ENCODE measurements at regions not wholly inside any gene's neighbourhood (a gene's known extent, or its start where the extent isn't known, plus 50 kb on each side); places are given as distances from the start of the nearest gene placed in this dataset.
"Not testable (repeated sequence)": the region's sequence is repeated elsewhere in the genome, so short reads cannot be mapped to it uniquely, and the experiment has no call there.

DNA sequence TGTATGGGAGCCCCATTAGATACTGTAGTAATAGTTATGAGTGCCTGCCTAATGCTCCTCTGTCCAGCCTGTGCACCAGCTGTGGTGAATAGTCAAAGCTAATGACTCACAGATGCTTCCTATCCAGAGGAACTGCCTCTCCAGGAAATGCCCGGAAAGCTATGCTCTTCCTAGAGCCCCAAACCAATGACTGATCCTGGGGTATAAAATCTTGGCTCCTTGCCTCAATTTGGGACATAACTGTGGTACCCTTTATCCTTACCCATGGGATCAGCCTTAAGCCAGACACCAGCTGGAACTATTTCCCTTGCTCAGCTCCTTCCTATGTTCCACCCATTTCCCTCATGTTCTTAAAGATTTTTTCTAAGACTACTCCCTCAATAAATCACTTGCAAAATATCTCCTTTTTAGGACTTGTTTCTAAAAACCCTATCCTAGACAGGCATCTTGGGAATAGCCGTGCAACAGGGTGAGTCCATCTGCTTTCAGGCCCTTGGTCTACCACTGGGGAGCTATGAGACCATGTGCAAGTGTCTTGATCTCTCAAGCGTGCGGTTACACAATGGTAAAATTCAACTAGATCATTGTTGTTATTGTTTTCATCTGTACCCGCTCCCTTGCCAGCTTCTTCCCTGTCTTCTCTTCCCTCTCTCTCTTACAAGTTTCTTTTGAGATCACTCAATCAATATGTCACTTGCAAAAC, 283.7 kb downstream of the BTBD3 start:
- H3K27ac Mint-ChIP-seq, result no peak overlapping the region
- H3K27me3 Mint-ChIP-seq, result no peaks in the 10 kb centered on the region
- no peak overlapping the region for H3K4me3 Mint-ChIP-seq
- ATAC-seq (replicated peaks) (no peak), DNase-seq (no peak)
- peaks cover 0 to 2% of the 10 kb centered on the region in 2 donors for H3K9me3 Mint-ChIP-seq
- H3K36me3 Mint-ChIP-seq, result peaks cover 0 to 1% of the 10 kb centered on the region in 2 donors
- peaks cover 2 to 7% of the 10 kb centered on the region in 2 donors for H3K4me1 Mint-ChIP-seq

DNA sequence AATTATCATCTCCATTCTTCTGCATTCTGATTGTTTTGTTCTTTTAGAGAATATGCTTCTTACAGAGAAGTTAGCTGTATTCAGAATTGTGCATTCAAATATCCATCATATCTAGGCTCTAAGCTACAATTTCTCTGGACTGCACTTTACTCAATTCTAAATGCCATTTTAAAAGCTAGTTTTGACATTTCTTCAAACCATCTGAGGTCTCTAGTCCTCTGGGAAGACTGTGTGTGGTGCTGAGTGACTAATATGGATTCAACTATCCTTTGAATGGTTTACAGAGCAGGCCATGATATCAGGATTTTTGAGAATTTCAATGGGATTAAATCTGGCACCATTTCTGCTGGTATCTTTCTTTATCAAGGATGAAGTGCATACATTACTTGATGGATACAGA, 285.7 kb downstream of the BTBD3 start:
- no peak for ATAC-seq (replicated peaks)
- Mint-ChIP-seq H3K36me3 (peaks cover 0 to 1% of the 10 kb centered on the region in 2 donors), H3K27me3 (no peaks in the 10 kb centered on the region), H3K27ac (no peak overlapping the region), H3K9me3 (peaks cover 0 to 2% of the 10 kb centered on the region in 2 donors), H3K4me3 (no peak overlapping the region), H3K4me1 (peaks cover 2 to 7% of the 10 kb centered on the region in 2 donors)
- no peak for DNase-seq

DNA sequence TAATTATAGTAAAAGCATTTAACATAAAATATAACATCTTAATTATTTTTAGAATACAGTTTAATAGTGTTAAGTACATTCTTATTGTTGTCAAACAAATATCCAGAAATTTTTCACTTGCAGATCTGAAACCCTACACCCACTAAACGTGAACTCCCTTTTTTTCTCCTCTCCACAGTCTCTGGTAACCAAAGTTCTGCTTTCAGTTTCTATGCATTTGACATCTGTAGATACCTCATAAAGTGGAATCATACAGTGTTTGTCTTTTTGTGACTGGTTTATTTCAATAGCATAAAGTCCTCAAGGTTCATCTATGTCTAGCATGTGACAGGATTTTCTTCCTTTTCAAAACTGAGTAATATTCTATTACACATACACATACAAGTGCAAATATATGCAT, 286.3 kb downstream of the BTBD3 start:
- Mint-ChIP-seq H3K4me3 (no peak overlapping the region), H3K27me3 (no peaks in the 10 kb centered on the region), H3K36me3 (peaks cover 0 to 1% of the 10 kb centered on the region in 2 donors), H3K4me1 (peaks cover 2 to 7% of the 10 kb centered on the region in 2 donors), H3K9me3 (peaks cover 0 to 2% of the 10 kb centered on the region in 2 donors), H3K27ac (no peak overlapping the region)
- DNase-seq, result no peak
- peak; percentile 81 to 88 for ATAC-seq (replicated peaks)

DNA sequence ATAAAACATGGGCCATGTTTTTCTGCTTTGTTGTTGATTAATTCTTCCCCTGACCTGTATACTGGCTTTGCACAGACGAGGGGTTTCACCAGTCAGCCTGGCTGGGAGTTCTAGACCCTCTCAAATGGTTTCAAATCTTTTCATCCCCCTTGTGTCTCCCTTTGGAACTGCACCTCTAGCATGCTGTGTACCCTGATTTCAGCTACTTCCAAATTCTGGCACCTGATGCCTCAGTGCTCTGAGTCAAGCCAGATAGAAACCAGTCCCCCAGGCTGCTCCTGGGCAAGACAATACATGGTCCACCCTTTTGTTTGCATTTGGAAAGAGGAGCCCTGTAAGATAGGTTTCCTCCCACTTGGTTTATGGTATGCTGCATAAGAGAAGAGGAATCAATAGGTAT, 290.2 kb downstream of the BTBD3 start:
- Mint-ChIP-seq H3K4me3 (no peak overlapping the region), H3K27ac (no peak overlapping the region), H3K4me1 (peaks cover 2 to 7% of the 10 kb centered on the region in 2 donors), H3K27me3 (no peaks in the 10 kb centered on the region), H3K9me3 (peaks cover 0 to 2% of the 10 kb centered on the region in 2 donors), H3K36me3 (peaks cover 0 to 1% of the 10 kb centered on the region in 2 donors)
- DNase-seq (peak; percentile 5), ATAC-seq (replicated peaks) (peak; percentile 76 to 78)

DNA sequence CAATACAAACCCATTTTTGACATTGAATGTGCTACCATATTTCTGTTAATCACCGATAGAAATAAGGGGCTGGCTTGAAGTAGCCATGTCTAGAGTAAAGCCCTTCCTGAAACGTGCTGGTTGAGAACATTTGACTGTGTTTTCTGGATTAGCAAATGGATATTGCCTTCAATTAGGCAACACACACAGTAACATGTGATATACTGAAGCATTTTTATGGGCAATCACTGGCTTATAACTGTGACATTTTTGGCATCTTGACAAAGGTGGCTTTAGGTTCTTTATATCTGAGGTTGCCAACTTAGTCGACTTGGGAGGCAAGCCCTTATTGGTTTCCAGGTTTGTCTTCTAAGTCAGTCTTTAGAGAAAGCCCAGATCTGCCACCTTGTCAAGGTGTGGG, 292.9 kb downstream of the BTBD3 start:
- Mint-ChIP-seq H3K36me3 (peaks cover 0 to 1% of the 10 kb centered on the region in 2 donors), H3K9me3 (no peaks in the 10 kb centered on the region), H3K4me1 (no peaks in the 10 kb centered on the region), H3K27ac (no peak overlapping the region), H3K27me3 (no peaks in the 10 kb centered on the region), H3K4me3 (no peak overlapping the region)
- ATAC-seq (replicated peaks), result no peak
- DNase-seq, result no peak

DNA sequence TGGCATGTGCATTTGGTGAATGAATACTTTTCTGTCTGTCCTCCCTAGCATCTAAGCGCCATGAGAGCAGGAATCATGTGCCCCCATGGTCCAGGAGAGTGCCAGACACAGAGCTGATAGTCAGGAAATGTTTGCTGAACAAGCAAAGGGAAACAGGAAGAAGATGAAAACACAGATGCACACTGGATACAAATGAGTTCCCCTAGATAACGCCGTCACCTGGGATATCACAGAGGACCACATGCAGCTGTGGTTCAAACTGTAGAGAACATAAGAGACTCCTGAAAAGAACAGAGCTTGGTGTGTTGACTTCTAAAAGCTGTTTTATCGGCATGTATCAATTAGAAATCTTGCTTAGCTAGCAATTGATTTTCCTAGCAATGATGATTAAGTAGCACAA, 293.7 kb downstream of the BTBD3 start:
- Mint-ChIP-seq H3K36me3 (no peaks in the 10 kb centered on the region), H3K4me1 (no peaks in the 10 kb centered on the region), H3K4me3 (no peak overlapping the region), H3K27me3 (no peaks in the 10 kb centered on the region), H3K9me3 (no peaks in the 10 kb centered on the region), H3K27ac (no peak overlapping the region)
- DNase-seq (no peak), ATAC-seq (replicated peaks) (no peak)

DNA sequence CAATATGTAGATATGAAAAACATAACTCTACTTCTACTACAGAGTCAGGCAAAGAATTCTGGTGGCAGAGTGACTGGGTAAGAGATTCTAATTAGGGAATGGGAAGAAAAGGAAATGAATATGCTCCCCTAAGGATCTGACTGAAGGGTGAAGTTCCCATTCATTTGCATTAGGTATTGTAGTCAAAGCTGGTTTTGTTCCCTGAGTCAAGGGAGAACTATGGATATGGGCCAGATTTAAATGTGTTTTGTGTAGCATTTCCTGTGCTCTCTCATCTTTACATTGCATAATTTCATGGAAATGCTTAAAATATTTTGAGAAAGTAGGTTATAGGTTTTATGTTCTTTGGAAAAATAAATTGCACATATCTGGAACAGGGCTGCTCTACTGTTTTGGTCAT, 299.7 kb downstream of the BTBD3 start:
- H3K36me3 Mint-ChIP-seq, result no peaks in the 10 kb centered on the region
- H3K27ac Mint-ChIP-seq, result no peak overlapping the region
- no peak for ATAC-seq (replicated peaks)
- no peaks in the 10 kb centered on the region for H3K9me3 Mint-ChIP-seq
- H3K27me3 Mint-ChIP-seq, result no peaks in the 10 kb centered on the region
- DNase-seq, result no peak
- no peak overlapping the region for H3K4me3 Mint-ChIP-seq
- H3K4me1 Mint-ChIP-seq, result no peaks in the 10 kb centered on the region

DNA sequence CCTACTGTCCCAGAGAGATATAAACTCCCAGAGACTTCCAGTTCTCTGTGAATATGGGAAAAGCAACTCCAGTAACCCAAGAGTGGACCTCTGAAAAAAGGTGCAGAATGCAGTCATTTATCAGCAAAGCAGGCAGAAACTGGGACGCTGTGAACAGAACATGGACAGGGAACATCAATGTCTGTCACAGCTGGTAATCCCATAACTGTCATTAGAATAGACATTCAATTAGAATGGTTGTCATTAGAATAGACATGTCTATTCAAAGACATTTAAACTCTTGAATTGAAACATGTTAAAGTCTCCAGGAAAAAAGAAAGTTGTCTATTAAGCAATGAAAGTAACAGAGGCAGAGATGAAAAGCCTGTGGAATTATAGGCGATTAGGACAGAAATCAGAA, 302.1 kb downstream of the BTBD3 start:
- no peaks in the 10 kb centered on the region for H3K4me1 Mint-ChIP-seq
- H3K36me3 Mint-ChIP-seq, result no peaks in the 10 kb centered on the region
- no peak overlapping the region for H3K4me3 Mint-ChIP-seq
- no peaks in the 10 kb centered on the region for H3K27me3 Mint-ChIP-seq
- H3K9me3 Mint-ChIP-seq, result no peaks in the 10 kb centered on the region
- DNase-seq (no peak), ATAC-seq (replicated peaks) (no peak)
- H3K27ac Mint-ChIP-seq, result no peak overlapping the region

DNA sequence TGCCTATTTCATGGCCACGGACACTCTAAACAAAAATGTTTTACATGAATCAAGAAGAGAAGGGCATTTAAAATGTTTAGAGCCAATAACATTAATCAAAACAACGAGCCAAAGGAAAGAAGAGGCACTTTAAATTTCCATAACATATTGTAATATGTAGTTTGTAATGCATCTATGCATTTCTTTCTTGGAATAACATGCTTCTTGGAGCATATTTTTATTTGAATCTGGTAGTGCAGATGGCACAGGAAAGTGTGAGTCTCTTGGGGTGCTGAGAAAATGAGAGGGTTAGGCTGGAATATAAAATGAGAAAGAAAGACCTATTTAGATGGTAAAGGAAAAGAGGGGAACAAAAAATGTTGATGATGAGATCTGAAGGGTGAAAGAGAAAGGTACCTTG, 305.4 kb downstream of the BTBD3 start:
- Mint-ChIP-seq H3K27me3 (no peaks in the 10 kb centered on the region), H3K9me3 (no peaks in the 10 kb centered on the region), H3K27ac (no peak overlapping the region), H3K36me3 (no peaks in the 10 kb centered on the region), H3K4me1 (no peaks in the 10 kb centered on the region), H3K4me3 (no peak overlapping the region)
- no peak for DNase-seq
- ATAC-seq (replicated peaks), result no peak

DNA sequence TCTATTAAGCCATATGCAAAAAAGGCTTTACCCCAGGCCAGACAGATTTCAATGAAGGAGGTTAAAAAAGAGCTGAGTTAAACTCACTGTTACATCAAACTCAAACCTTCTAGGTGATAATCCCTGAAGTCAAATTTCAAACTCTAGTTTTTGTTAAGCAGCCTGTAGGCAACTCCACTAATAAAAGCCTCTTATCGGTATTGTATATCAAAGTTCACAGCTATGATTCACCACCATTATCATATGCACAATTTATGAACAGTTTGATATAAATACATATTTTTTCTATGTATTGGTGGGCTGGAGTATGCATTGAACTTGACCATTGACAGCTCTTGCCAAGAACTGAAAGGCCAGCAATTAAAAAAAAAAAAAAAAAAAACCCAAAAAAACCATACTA, 308.2 kb downstream of the BTBD3 start:
- Mint-ChIP-seq H3K36me3 (no peaks in the 10 kb centered on the region), H3K27ac (no peak overlapping the region), H3K9me3 (no peaks in the 10 kb centered on the region), H3K27me3 (no peaks in the 10 kb centered on the region), H3K4me3 (no peak overlapping the region), H3K4me1 (no peaks in the 10 kb centered on the region)
- ATAC-seq (replicated peaks) (no peak), DNase-seq (no peak)

DNA sequence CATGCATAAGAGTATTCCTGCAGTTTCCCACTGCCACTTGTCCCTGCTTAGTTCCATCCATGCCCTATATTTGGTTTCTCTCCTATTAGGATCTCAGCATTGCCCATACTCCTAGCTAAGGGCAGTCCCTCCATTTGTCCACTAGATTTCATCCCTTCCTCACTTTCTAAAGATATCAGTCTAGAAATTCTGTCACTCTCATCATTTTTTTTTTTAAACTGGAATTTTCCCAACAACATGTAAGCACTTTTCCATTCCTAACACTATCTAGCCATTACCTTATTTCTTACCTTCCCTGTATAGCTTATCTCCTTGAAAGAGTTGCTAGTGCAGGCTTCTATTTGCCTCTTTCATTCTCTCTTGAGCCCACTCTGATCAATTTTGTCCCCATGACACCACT, 312.2 kb downstream of the BTBD3 start:
- Mint-ChIP-seq H3K36me3 (no peaks in the 10 kb centered on the region), H3K27ac (no peak overlapping the region)

DNA sequence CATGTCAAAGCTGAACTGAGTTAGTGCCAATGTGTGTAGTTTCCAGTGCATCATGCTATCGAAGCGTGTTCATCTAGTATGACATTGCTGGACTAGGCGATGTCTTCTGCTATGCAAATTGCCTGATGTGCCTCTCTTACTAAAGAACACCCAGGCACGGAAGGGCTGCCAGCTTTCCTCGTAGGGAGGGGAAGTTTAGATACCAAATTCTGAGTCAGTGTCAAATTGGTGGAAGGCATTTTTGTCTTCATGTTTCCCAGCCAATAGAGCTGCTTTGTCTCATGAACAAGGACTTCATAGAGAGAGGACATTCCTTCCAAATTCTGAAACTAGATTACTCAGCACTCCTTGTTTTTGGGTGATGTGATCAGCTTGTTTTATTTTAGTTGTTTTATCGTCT, 320.1 kb downstream of the BTBD3 start:
- Mint-ChIP-seq H3K27ac (no peak overlapping the region), H3K9me3 (peaks cover 0 to 2% of the 10 kb centered on the region in 2 donors), H3K4me3 (no peak overlapping the region), H3K4me1 (no peaks in the 10 kb centered on the region), H3K36me3 (no peaks in the 10 kb centered on the region), H3K27me3 (no peaks in the 10 kb centered on the region)
- DNase-seq (no peak), ATAC-seq (replicated peaks) (no peak)

More for the DNA sequence above, 312.2 kb downstream of the BTBD3 start:
- no peaks in the 10 kb centered on the region for H3K4me1 Mint-ChIP-seq
- H3K27me3 Mint-ChIP-seq, result no peaks in the 10 kb centered on the region
- DNase-seq, result no peak
- ATAC-seq (replicated peaks), result no peak
- no peaks in the 10 kb centered on the region for H3K9me3 Mint-ChIP-seq
- no peak overlapping the region for H3K4me3 Mint-ChIP-seq

DNA sequence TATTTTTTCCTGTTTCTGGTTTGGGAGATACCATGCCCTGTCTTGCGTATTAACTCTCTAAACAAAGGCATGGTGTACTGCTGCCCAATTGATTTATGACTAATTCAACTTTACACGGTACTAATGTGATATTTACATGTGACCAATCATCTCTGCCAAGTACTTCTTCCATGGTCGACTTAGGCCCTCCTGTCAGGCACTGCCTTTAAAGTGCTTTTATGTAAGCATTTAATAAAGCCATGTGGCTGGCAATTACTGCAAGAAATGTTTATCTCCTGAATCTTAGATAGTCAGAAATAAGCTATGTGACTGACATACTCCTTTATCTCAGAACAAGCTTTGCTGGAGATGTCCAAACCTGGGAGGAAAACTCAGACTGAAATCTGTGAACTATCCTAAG, 323.4 kb downstream of the BTBD3 start:
- Mint-ChIP-seq H3K9me3 (peaks cover 2 to 4% of the 10 kb centered on the region in 2 donors), H3K27ac (no peak overlapping the region), H3K27me3 (no peaks in the 10 kb centered on the region), H3K4me3 (no peak overlapping the region), H3K36me3 (no peaks in the 10 kb centered on the region), H3K4me1 (peaks cover 0 to 1% of the 10 kb centered on the region in 2 donors)
- no peak for ATAC-seq (replicated peaks)
- no peak for DNase-seq

DNA sequence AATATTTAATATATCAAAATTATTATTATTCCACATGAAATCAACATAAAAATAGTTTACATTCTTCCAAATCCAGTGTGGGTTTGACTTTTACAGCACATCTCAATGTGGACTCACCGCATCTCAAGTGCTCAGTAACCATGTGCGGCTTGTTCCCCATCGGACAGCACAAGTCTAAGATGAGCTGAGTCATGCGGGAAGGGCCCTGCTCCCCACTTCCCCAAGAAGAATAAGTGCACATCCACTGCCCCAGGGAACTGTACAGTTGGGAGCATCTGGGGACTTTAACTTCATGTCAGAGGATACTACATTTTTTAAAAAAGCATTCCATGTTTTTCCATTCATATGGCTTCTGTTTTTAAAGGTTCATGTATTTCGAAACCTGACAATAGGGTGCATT, 325.6 kb downstream of the BTBD3 start:
- Mint-ChIP-seq H3K27me3 (no peaks in the 10 kb centered on the region), H3K9me3 (peaks cover 2 to 4% of the 10 kb centered on the region in 2 donors), H3K36me3 (no peaks in the 10 kb centered on the region), H3K4me3 (no peak overlapping the region), H3K4me1 (peaks cover 0 to 1% of the 10 kb centered on the region in 2 donors), H3K27ac (no peak overlapping the region)
- ATAC-seq (replicated peaks) (no peak), DNase-seq (no peak)

DNA sequence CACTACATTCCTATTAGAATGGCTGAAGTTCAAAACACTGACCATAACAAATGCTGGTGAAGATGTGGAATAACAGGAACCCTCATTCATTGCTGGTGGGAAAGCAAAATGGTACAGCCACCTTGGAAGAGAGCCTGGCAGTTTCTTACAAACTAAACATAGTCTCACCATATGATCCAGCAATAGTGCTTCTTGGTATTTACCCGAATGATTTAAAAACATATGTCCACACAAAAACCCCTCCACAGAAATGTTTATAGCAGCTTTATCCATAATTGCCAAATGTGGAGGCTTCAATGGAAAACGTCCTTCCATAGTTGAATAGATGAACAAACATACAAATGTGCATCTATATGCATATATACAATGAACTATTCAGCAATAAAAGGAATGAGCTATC, 330.8 kb downstream of the BTBD3 start:
- H3K36me3 Mint-ChIP-seq, result no peaks in the 10 kb centered on the region
- H3K4me3 Mint-ChIP-seq, result no peak overlapping the region
- no peak overlapping the region for H3K27ac Mint-ChIP-seq
- H3K4me1 Mint-ChIP-seq, result peaks cover 0 to 1% of the 10 kb centered on the region in 2 donors
- ATAC-seq (replicated peaks), result no peak
- H3K9me3 Mint-ChIP-seq, result peaks cover 5 to 7% of the 10 kb centered on the region in 2 donors
- H3K27me3 Mint-ChIP-seq, result no peaks in the 10 kb centered on the region
- DNase-seq, result no peak

DNA sequence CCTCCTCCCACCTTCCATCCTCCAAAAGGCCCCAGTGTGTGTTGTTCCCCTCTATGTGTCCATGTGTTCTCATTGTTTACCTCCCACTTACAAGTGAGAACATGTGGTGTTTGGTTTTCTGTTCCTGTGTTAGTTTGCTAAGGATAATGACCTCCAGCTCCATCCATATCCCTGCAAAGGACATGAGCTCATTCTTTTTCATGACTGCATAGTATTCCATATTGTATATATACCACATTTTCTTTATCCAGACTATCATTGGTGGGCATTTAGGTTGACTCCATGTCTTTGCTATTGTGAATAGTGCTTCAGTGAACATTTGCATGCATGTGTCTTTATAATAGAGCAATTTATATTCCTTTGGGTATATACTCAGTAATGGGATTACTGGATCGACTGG, 333.0 kb downstream of the BTBD3 start:
- H3K9me3 Mint-ChIP-seq; H3K4me1 Mint-ChIP-seq; H3K27me3 Mint-ChIP-seq; ATAC-seq (replicated peaks); H3K27ac Mint-ChIP-seq; H3K4me3 Mint-ChIP-seq; DNase-seq; H3K36me3 Mint-ChIP-seq: not testable (repeated sequence)
